ENCODE measurements at regions not wholly inside any gene's neighbourhood (a gene's known extent, or its start where the extent isn't known, plus 50 kb on each side); places are given as distances from the start of the nearest gene placed in this dataset.

- Histone ChIP-seq H3K9me3 (ENCODE audit: control insufficient read depth, insufficient read depth, low read length) (no peaks in the 10 kb centered on the region), H3K56ac (ENCODE audit: extremely low read depth, insufficient read depth, low read length) (no peak overlapping the region), H3K23ac (ENCODE audit: low read depth, low read length) (no peak overlapping the region), H3K9ac (ENCODE audit: low read depth, low read length) (no peak overlapping the region), H3K4me1 (ENCODE audit: control insufficient read depth, insufficient read depth, low read length) (peaks cover 15% of the 10 kb centered on the region), H3K36me3 (ENCODE audit: control insufficient read depth, insufficient read depth, low read length) (no peaks in the 10 kb centered on the region), H4K5ac (ENCODE audit: low read depth, low read length) (no peak overlapping the region), H4K20me1 (ENCODE audit: insufficient read depth, low read length) (no peaks in the 10 kb centered on the region), H3K9me1 (ENCODE audit: insufficient read depth, low read length) (peaks cover 24% of the 10 kb centered on the region), H2AK9ac (replicated peaks; ENCODE audit: low read depth, low read length, poor library complexity) (no peak overlapping the region), H2BK20ac (ENCODE audit: low read depth, low read length) (no peak overlapping the region), H3K18ac (ENCODE audit: low read depth, low read length) (no peak overlapping the region), H3K14ac (replicated peaks; ENCODE audit: low read depth, low read length) (no peak overlapping the region), H3K27ac (ENCODE audit: insufficient read depth, low read length) (no peak overlapping the region), H2BK120ac (ENCODE audit: low read depth, low read length) (no peak overlapping the region), H3K4me2 (ENCODE audit: low read depth, low read length) (no peak overlapping the region), H3K79me1 (ENCODE audit: low read depth in 1 of 2, low read length in 2 of 2) (0 out of 4 replicates have a peak, but pooled peaks cover 0 to 3% of the 10 kb centered on the region in 2 experiments), H3K27me3 (ENCODE audit: control insufficient read depth, insufficient read depth, low read length) (no peaks in the 10 kb centered on the region), H3K4ac (ENCODE audit: low read depth, low read length) (no peak overlapping the region), H2BK15ac (ENCODE audit: low read depth, low read length) (no peak overlapping the region), H4K91ac (ENCODE audit: insufficient read depth, low read depth, low read length) (no peak overlapping the region), H2AFZ (replicated peaks; ENCODE audit: low read length, poor library complexity) (no peak overlapping the region), H2AK5ac (ENCODE audit: low read depth, low read length) (no peak overlapping the region), H4K8ac (ENCODE audit: low read depth in 2 of 2, low read length in 2 of 2) (no peak overlapping the region), H2BK5ac (ENCODE audit: low read depth, low read length, poor library complexity, severe bottlenecking) (no peak overlapping the region), H3K4me3 (ENCODE audit: insufficient read depth, low read depth, low read length) (no peak overlapping the region)
- ChIA-PET POLR2A (ENCODE audit: unreplicated experiment) (no interaction called here), CTCF (no interaction called here)
- no TSS peak for BruUV-seq (replicated peaks)
- intact Hi-C loops (cut with micrococcal nuclease): no loop called here
- ATAC-seq (ENCODE audit: low read depth): no peak
- DNase-seq: no peak
- in situ Hi-C loops (cut with MboI; ENCODE audit: low sequenced_read_pairs): no loop called here
- WGBS, 2 experiments (ENCODE audit: extremely low coverage in 2 of 2, insufficient read length in 1 of 2): 90% methylated on average over 2 of the region's 4 CpGs; no CpG with 5 or more reads in 1 of the 2 experiments
- dilution Hi-C loops (cut with HindIII; ENCODE audit: low sequenced_read_pairs, unreplicated experiment): no loop called here
- TF ChIP-seq MAFK (IDR thresholded peaks at IDR 0.05; ENCODE audit: low read depth, low read length): no peak
- no peak for TF ChIP-seq USF2 (IDR thresholded peaks at IDR 0.05; ENCODE audit: low read depth, low read length)
- TF ChIP-seq CEBPB (IDR thresholded peaks at IDR 0.05; ENCODE audit: low read depth, low read length): no peak
- no peak for TF ChIP-seq SMC3 (IDR thresholded peaks at IDR 0.05; ENCODE audit: low read depth, low read length)
- no peak for TF ChIP-seq RFX5 (IDR thresholded peaks at IDR 0.05; ENCODE audit: low read depth, low read length)
- TF ChIP-seq NFE2L2 (IDR thresholded peaks at IDR 0.05; ENCODE audit: low read depth, low read length): no peak
- TF ChIP-seq MAZ (IDR thresholded peaks at IDR 0.05; ENCODE audit: borderline replicate concordance, low read depth, low read length): no peak
- no peak for TF ChIP-seq RAD21 (IDR thresholded peaks at IDR 0.05; ENCODE audit: low read length)
- no peak for TF ChIP-seq CHD1 (IDR thresholded peaks at IDR 0.05; ENCODE audit: low read depth, low read length)
- no peak for TF ChIP-seq BHLHE40 (IDR thresholded peaks at IDR 0.05; ENCODE audit: low read depth, low read length)
Observed at GRCh38 chr20:17827079-17827478, 127.3 kb downstream of the BANF2 start.

Data from IMR-90 (cell line).